NOMO-1 treated with dmso at 0.1 percent for 144 hours (cell line): ENCODE measurements at regions not wholly inside any gene's neighbourhood (a gene's known extent, or its start where the extent isn't known, plus 50 kb on each side); places are given as distances from the start of the nearest gene placed in this dataset.
"Not testable (repeated sequence)": the region's sequence is repeated elsewhere in the genome, so short reads cannot be mapped to it uniquely, and the experiment has no call there.

Source experiments
- DNase-seq: peaks from one replicate; lab custom pipeline; 2025; ENCODE audit not compliant: unreplicated experiment; lab: John Stamatoyannopoulos, UW

- no peak for DNase-seq
Measured at GRCh38 chr4:117135634-117136354, 50.4 kb upstream of the TRAM1L1 start.

- DNase-seq, result no peak
Measured at GRCh38 chr4:117137145-117137544, 51.8 kb upstream of the TRAM1L1 start.

GRCh38 chr4:117138732-117139131 lies 53.4 kb upstream of the TRAM1L1 start:
- not testable (repeated sequence) for DNase-seq

GRCh38 chr4:117154251-117154650 lies 68.9 kb upstream of the TRAM1L1 start:
- no peak for DNase-seq

GRCh38 chr4:117156806-117157205 lies 71.4 kb upstream of the TRAM1L1 start:
- DNase-seq, result no peak

- DNase-seq, result no peak
Measured at GRCh38 chr4:117157360-117157759, 72.0 kb upstream of the TRAM1L1 start.

GRCh38 chr4:117162976-117163375 lies 77.6 kb upstream of the TRAM1L1 start:
- no peak for DNase-seq

- no peak for DNase-seq
Measured at GRCh38 chr4:117164338-117164737, 79.0 kb upstream of the TRAM1L1 start.

GRCh38 chr4:117175369-117175768 lies 90.0 kb upstream of the TRAM1L1 start:
- DNase-seq, result not testable (repeated sequence)

- DNase-seq, result no peak
Measured at GRCh38 chr4:117203231-117203630, 117.9 kb upstream of the TRAM1L1 start.

- no peak for DNase-seq
Measured at GRCh38 chr4:117210551-117210950, 125.2 kb upstream of the TRAM1L1 start.

- DNase-seq, result no peak
Measured at GRCh38 chr4:117224256-117224655, 138.9 kb upstream of the TRAM1L1 start.

GRCh38 chr4:117225471-117225870 lies 140.1 kb upstream of the TRAM1L1 start:
- DNase-seq, result no peak

- DNase-seq, result no peak
Measured at GRCh38 chr4:117227925-117228324, 142.5 kb upstream of the TRAM1L1 start.

GRCh38 chr4:117239434-117239833 lies 154.1 kb upstream of the TRAM1L1 start:
- no peak for DNase-seq

GRCh38 chr4:117249333-117249732 lies 164.0 kb upstream of the TRAM1L1 start:
- DNase-seq, result no peak

- no peak for DNase-seq
Measured at GRCh38 chr4:117264072-117264471, 178.7 kb upstream of the TRAM1L1 start.

- DNase-seq, result no peak
Measured at GRCh38 chr4:117267317-117267716, 181.9 kb upstream of the TRAM1L1 start.

- DNase-seq, result no peak
Measured at GRCh38 chr4:117284736-117285135, 199.4 kb upstream of the TRAM1L1 start.

- DNase-seq, result no peak
Measured at GRCh38 chr4:117293784-117294183, 208.4 kb upstream of the TRAM1L1 start.

- no peak for DNase-seq
Measured at GRCh38 chr4:117302226-117302625, 216.8 kb upstream of the TRAM1L1 start.

- DNase-seq, result no peak
Measured at GRCh38 chr4:117311215-117311614, 225.8 kb upstream of the TRAM1L1 start.

- no peak for DNase-seq
Measured at GRCh38 chr4:117311989-117312388, 226.6 kb upstream of the TRAM1L1 start.
